ENCODE measurements at regions not wholly inside any gene's neighbourhood (a gene's known extent, or its start where the extent isn't known, plus 50 kb on each side); places are given as distances from the start of the nearest gene placed in this dataset.

DNA sequence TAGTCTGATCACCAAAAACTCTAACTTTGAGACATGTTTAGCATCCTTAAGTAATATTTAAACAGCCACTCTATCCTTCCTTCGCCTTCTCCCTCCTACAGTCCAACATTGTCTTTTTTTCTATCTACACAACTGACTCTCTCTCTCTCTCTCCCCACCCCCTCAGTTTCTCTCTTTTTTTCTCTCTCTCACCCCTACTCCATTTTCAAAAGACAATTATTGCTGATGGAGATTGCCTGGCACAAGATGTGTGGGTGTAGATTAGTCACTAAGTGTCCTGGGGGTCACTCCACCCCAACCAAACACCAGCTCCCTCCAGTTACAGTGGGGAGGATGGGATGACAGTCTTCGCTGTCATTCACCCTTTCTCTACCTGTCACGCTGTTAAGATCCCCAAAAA is 94.5 kb upstream of the NFIA start:
- Histone ChIP-seq H3K9ac (ENCODE audit: low read length) (no peak overlapping the region), H2AFZ (ENCODE audit: low read depth, low read length, poor library complexity, severe bottlenecking) (no peak overlapping the region), H3K36me3 (ENCODE audit: control insufficient read depth in 1 of 2, insufficient read depth in 2 of 2, low read length in 2 of 2) (no peaks in the 10 kb centered on the region), H3K4me2 (ENCODE audit: low read length) (no peak overlapping the region), H3K9me3 (ENCODE audit: control insufficient read depth in 1 of 2, insufficient read depth in 1 of 2, low read depth in 1 of 2, low read length in 2 of 2) (no peaks in the 10 kb centered on the region), H3K79me2 (ENCODE audit: insufficient read depth, low read length) (no peaks in the 10 kb centered on the region), H3K27ac (ENCODE audit: low read depth, low read length) (no peak overlapping the region), H3K27me3 (ENCODE audit: insufficient read depth, low read length) (no peaks in the 10 kb centered on the region), H4K20me1 (ENCODE audit: insufficient read depth) (no peaks in the 10 kb centered on the region), H3K4me3 (replicated peaks in 1 of 2; ENCODE audit: low read depth in 1 of 2, low read length in 2 of 2) (no peak overlapping the region), H3K9me2 (ENCODE audit: insufficient read depth) (no peaks in the 10 kb centered on the region), H3K4me1 (ENCODE audit: control insufficient read depth in 1 of 2, insufficient read depth in 2 of 2, low read length in 2 of 2) (no peaks in the 10 kb centered on the region)
- ChIA-PET RAD21 (ENCODE audit: low non-redundant PET in 1 of 2, low total read pairs in 2 of 2, uncharacterized antibody in 2 of 2, unreplicated experiment in 2 of 2) (no interaction called here), CTCF (no interaction called here), POLR2A (no interaction called here)
- intact Hi-C loops (cut with micrococcal nuclease), result no loop called here
- ATAC-seq, result no peak
- TF ChIP-seq SP1 (IDR thresholded peaks at IDR 0.05; ENCODE audit: low read depth) (no peak), REST (IDR thresholded peaks at IDR 0.05; ENCODE audit: low read depth) (no peak), ZFX (IDR thresholded peaks at IDR 0.05) (no peak), YY1 (IDR thresholded peaks at IDR 0.05; ENCODE audit: extremely low read depth, insufficient replicate concordance, low read depth, low read length) (no peak), POLR2AphosphoS5 (IDR thresholded peaks at IDR 0.05; ENCODE audit: low read depth, low read length) (no peak), EZH2phosphoT487 (IDR thresholded peaks at IDR 0.05; ENCODE audit: borderline replicate concordance) (no peak), ELF1 (IDR thresholded peaks at IDR 0.05; ENCODE audit: borderline replicate concordance, low read depth) (no peak), CTCF (IDR thresholded peaks at IDR 0.05 in 2 of 3, conservative IDR thresholded peaks at IDR 0.05 in 1 of 3; ENCODE audit: borderline replicate concordance in 1 of 3, insufficient read depth in 1 of 3, low read depth in 2 of 3, low read length in 2 of 3) (no peak), EGR1 (IDR thresholded peaks at IDR 0.05; ENCODE audit: low read depth) (no peak), SRF (IDR thresholded peaks at IDR 0.05; ENCODE audit: low read depth) (no peak)
- TF ChIP-seq, protein P1, sequence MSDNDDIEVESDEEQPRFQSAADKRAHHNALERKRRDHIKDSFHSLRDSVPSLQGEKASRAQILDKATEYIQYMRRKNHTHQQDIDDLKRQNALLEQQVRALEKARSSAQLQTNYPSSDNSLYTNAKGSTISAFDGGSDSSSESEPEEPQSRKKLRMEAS (IDR thresholded peaks at IDR 0.05), result no peak
- DNase-seq (ENCODE audit: low read depth, low spot score), result no peak
- no TSS peak for BruUV-seq (replicated peaks)

Data from HCT116 (cell line).